ENCODE measurements at regions not wholly inside any gene's neighbourhood (a gene's known extent, or its start where the extent isn't known, plus 50 kb on each side); places are given as distances from the start of the nearest gene placed in this dataset.

GRCh38 chr12:28121433-28121832, 68.8 kb upstream of the CCDC91 start:
- Histone ChIP-seq H3K79me2 (ENCODE audit: low read length) (no peaks in the 10 kb centered on the region), H3K27me3 (replicated peaks; ENCODE audit: insufficient read depth, low read length) (no peaks in the 10 kb centered on the region), H2AFZ (ENCODE audit: low read length) (no peak overlapping the region), H3K4me2 (ENCODE audit: low read depth, low read length) (no peak overlapping the region), H3K4me1 (ENCODE audit: low read length) (no peaks in the 10 kb centered on the region), H3K9ac (ENCODE audit: low read length) (no peak overlapping the region), H3K9me3 (replicated peaks; ENCODE audit: insufficient read depth, low read length) (no peaks in the 10 kb centered on the region), H3K9me2 (replicated peaks; ENCODE audit: insufficient read depth, low read length) (no peaks in the 10 kb centered on the region), H3F3A (ENCODE audit: insufficient read depth, low read length) (0 out of 2 replicates have a peak, but pooled peaks cover under 1% of the 10 kb centered on the region), H4K20me1 (ENCODE audit: insufficient read depth, low read length) (no peaks in the 10 kb centered on the region), H3K36me3 (replicated peaks; ENCODE audit: insufficient read depth, low read length) (no peaks in the 10 kb centered on the region), H3K27ac (ENCODE audit: low read length) (no peak overlapping the region), H3K4me3 (ENCODE audit: low read length) (no peak overlapping the region)
- DNase-seq: no peak
- no peak for TF ChIP-seq CTCF (IDR thresholded peaks at IDR 0.05; ENCODE audit: low read length)
- no peak for TF ChIP-seq EZH2phosphoT487 (IDR thresholded peaks at IDR 0.05; ENCODE audit: low read length)
- no peak for TF ChIP-seq EZH2 (optimal IDR thresholded peaks at IDR 0.05; ENCODE audit: low read depth, low read length)

DNA sequence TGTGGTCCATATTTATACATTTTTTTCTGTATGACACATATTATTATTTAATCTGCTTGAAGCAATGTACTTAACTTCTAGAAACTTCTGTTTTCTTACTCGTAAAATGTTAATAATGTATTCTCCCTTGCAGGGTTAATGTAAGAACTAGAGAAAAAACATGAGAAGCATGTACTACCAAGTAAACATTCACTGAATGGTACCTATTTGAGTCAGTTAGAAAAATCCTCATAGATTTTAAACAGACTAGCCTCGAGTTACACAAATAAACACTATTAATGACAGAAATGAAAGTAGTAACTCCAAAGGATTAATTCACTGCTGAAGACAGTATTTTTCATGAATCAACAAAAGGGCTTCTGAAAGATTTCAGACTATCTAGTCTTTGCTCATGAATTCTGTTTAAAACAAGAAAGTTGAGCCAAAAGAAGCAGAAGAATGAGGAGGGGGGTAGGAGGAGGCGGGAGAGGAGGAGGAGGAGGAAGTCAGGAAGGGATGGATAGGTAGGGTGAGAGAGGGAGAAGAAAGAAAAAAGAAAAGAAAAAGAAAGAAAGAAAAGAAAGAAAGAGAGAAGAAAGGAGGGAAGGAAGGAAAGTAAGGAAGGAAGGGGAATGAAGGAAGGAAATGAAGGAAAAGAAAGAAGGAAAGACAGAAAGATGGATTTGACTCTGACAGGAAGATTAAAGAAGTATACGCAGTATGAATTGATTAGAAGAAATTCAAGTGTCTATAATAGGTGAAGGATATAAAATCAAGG, 68.2 kb upstream of the CCDC91 start:
- no peaks in the 10 kb centered on the region for H3K27me3 ChIP-seq (replicated peaks; ENCODE audit: insufficient read depth, low read length)
- H3K4me2 ChIP-seq (ENCODE audit: low read depth, low read length): no peak overlapping the region
- no peaks in the 10 kb centered on the region for H3F3A ChIP-seq (ENCODE audit: insufficient read depth, low read length)
- TF ChIP-seq EZH2phosphoT487 (IDR thresholded peaks at IDR 0.05; ENCODE audit: low read length): no peak
- TF ChIP-seq EZH2 (optimal IDR thresholded peaks at IDR 0.05; ENCODE audit: low read depth, low read length): no peak
- no peak for TF ChIP-seq CTCF (IDR thresholded peaks at IDR 0.05; ENCODE audit: low read length)
- H3K27ac ChIP-seq (ENCODE audit: low read length): no peak overlapping the region
- H3K4me1 ChIP-seq (ENCODE audit: low read length): no peaks in the 10 kb centered on the region
- no peak for DNase-seq
- no peaks in the 10 kb centered on the region for H3K9me2 ChIP-seq (replicated peaks; ENCODE audit: insufficient read depth, low read length)
- H3K79me2 ChIP-seq (ENCODE audit: low read length): no peaks in the 10 kb centered on the region
- no peaks in the 10 kb centered on the region for H3K36me3 ChIP-seq (replicated peaks; ENCODE audit: insufficient read depth, low read length)
- no peak overlapping the region for H3K9ac ChIP-seq (ENCODE audit: low read length)
- H2AFZ ChIP-seq (ENCODE audit: low read length): no peak overlapping the region
- H4K20me1 ChIP-seq (ENCODE audit: insufficient read depth, low read length): no peaks in the 10 kb centered on the region
- H3K9me3 ChIP-seq (replicated peaks; ENCODE audit: insufficient read depth, low read length): no peaks in the 10 kb centered on the region
- H3K4me3 ChIP-seq (ENCODE audit: low read length): no peak overlapping the region

- Histone ChIP-seq H2AFZ (ENCODE audit: low read length) (no peak overlapping the region), H3K27ac (ENCODE audit: low read length) (no peak overlapping the region), H3K4me1 (ENCODE audit: low read length) (no peaks in the 10 kb centered on the region), H3K9me3 (replicated peaks; ENCODE audit: insufficient read depth, low read length) (no peaks in the 10 kb centered on the region), H3K4me2 (ENCODE audit: low read depth, low read length) (no peak overlapping the region), H4K20me1 (ENCODE audit: insufficient read depth, low read length) (no peaks in the 10 kb centered on the region), H3F3A (ENCODE audit: insufficient read depth, low read length) (no peaks in the 10 kb centered on the region), H3K9ac (ENCODE audit: low read length) (no peak overlapping the region), H3K9me2 (replicated peaks; ENCODE audit: insufficient read depth, low read length) (no peaks in the 10 kb centered on the region), H3K36me3 (replicated peaks; ENCODE audit: insufficient read depth, low read length) (no peaks in the 10 kb centered on the region), H3K27me3 (replicated peaks; ENCODE audit: insufficient read depth, low read length) (no peaks in the 10 kb centered on the region), H3K79me2 (ENCODE audit: low read length) (no peaks in the 10 kb centered on the region), H3K4me3 (ENCODE audit: low read length) (no peak overlapping the region)
- TF ChIP-seq EZH2 (optimal IDR thresholded peaks at IDR 0.05; ENCODE audit: low read depth, low read length): no peak
- TF ChIP-seq EZH2phosphoT487 (IDR thresholded peaks at IDR 0.05; ENCODE audit: low read length): no peak
- no peak for TF ChIP-seq CTCF (IDR thresholded peaks at IDR 0.05; ENCODE audit: low read length)
- DNase-seq: no peak
Observed at GRCh38 chr12:28122756-28123155, 67.5 kb upstream of the CCDC91 start.
